Lung (tissue), 11 donors: ENCODE measurements at regions not wholly inside any gene's neighbourhood (a gene's known extent, or its start where the extent isn't known, plus 50 kb on each side); places are given as distances from the start of the nearest gene placed in this dataset.

ENCODE experiments used
- ATAC-seq: fragments of 200-7000 bp; cut with Tn5 transposase; one replicate; pipeline ENCODE4 v1.9.1; 2020; ENCODE audit warnings: moderate number of reproducible peaks; ENCODE audit not compliant: insufficient read depth, low FRiP score
- DNase-seq, 3 donors: peaks; one replicate each; pipeline ENCODE4 v3.0.0-alpha.2; 2013 to 2017
- H3K27ac ChIP-seq, 2 donors: one replicate each; pipeline ENCODE4 v1.5.1; 2013; ENCODE audit warnings: mild to moderate bottlenecking in 2 of 2, moderate library complexity in 2 of 2, control low read depth in 1 of 2, inconsistent platforms in 1 of 2, low read depth in 1 of 2, low read length in 1 of 2
- H3K27me3 ChIP-seq, 3 donors: one replicate each; pipeline ENCODE4 v1.5.1; 2013; ENCODE audit warnings: low read length in 2 of 3; ENCODE audit not compliant: control insufficient read depth in 3 of 3, insufficient read depth in 3 of 3
- H3K36me3 ChIP-seq, 4 donors: one replicate each; pipeline ENCODE4 v1.5.1; 2013; ENCODE audit warnings: low read length in 4 of 4, mild to moderate bottlenecking in 1 of 4, moderate library complexity in 1 of 4; ENCODE audit not compliant: control insufficient read depth in 4 of 4, insufficient read depth in 4 of 4
- H3K4me1 ChIP-seq, 5 donors: one replicate each; pipeline ENCODE4 v1.5.1; 2013; ENCODE audit warnings: low read length in 5 of 5, mild to moderate bottlenecking in 2 of 5, moderate library complexity in 1 of 5; ENCODE audit not compliant: control insufficient read depth in 5 of 5, insufficient read depth in 5 of 5
- H3K4me3 ChIP-seq: one replicate; pipeline ENCODE4 v1.5.1; 2013; ENCODE audit warnings: mild to moderate bottlenecking, control low read depth, moderate library complexity
- H3K9ac ChIP-seq, 2 donors: one replicate each; pipeline ENCODE4 v1.5.1; 2013; ENCODE audit warnings: low read length in 2 of 2, control low read depth in 1 of 2; ENCODE audit not compliant: insufficient read depth in 1 of 2
- H3K9me3 ChIP-seq, 4 donors: one replicate each; pipeline ENCODE4 v1.5.1; 2013; ENCODE audit warnings: low read length in 3 of 4, mild to moderate bottlenecking in 1 of 4, moderate library complexity in 1 of 4; ENCODE audit not compliant: control insufficient read depth in 4 of 4, insufficient read depth in 3 of 4
- WGBS, 2 donors: extraction: QIAGEN DNeasy Blood & Tissue Kit; methylation state at CpG; one replicate each; pipeline ENCODE4 v1.1.7; 2013; 5-methylcytosine and 5-hydroxymethylcytosine counted together
- TF ChIP-seq, protein P1 (sequence below): IDR thresholded peaks from 2 replicates; pipeline ENCODE4 v1.5.1; 2012; ENCODE audit warnings: mild to moderate bottlenecking; ENCODE audit errors: control extremely low read depth, extremely low read depth
- donor health status: control.
- donor health status: control.
- donor health status: Bipolar disorder and iron deficiency.
- donor health status: healthy.
- donor health status: DM: yes; HTN: yes; CAD: no.

GRCh38 chr11:15773476-15774387 lies 582.6 kb downstream of the SOX6 start:
- DNase-seq (peak in 2 of 3 donors; percentile 63 to 73), ATAC-seq (no peak)
- Histone ChIP-seq H3K27me3 (no peaks in the 10 kb centered on the region), H3K27ac (no peak overlapping the region), H3K4me3 (no peak overlapping the region), H3K36me3 (no peaks in the 10 kb centered on the region), H3K9me3 (no peaks in the 10 kb centered on the region), H3K4me1 (peaks cover 0 to 42% (median 28%) of the 10 kb centered on the region in 5 donors), H3K9ac (peak overlapping the region in 1 of 2 donors; percentile 54)
- TF ChIP-seq, protein P1, sequence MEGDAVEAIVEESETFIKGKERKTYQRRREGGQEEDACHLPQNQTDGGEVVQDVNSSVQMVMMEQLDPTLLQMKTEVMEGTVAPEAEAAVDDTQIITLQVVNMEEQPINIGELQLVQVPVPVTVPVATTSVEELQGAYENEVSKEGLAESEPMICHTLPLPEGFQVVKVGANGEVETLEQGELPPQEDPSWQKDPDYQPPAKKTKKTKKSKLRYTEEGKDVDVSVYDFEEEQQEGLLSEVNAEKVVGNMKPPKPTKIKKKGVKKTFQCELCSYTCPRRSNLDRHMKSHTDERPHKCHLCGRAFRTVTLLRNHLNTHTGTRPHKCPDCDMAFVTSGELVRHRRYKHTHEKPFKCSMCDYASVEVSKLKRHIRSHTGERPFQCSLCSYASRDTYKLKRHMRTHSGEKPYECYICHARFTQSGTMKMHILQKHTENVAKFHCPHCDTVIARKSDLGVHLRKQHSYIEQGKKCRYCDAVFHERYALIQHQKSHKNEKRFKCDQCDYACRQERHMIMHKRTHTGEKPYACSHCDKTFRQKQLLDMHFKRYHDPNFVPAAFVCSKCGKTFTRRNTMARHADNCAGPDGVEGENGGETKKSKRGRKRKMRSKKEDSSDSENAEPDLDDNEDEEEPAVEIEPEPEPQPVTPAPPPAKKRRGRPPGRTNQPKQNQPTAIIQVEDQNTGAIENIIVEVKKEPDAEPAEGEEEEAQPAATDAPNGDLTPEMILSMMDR, result no peak
- WGBS, 2 donors, result 77 to 79% methylated on average over 13 of the region's 13 CpGs

DNA sequence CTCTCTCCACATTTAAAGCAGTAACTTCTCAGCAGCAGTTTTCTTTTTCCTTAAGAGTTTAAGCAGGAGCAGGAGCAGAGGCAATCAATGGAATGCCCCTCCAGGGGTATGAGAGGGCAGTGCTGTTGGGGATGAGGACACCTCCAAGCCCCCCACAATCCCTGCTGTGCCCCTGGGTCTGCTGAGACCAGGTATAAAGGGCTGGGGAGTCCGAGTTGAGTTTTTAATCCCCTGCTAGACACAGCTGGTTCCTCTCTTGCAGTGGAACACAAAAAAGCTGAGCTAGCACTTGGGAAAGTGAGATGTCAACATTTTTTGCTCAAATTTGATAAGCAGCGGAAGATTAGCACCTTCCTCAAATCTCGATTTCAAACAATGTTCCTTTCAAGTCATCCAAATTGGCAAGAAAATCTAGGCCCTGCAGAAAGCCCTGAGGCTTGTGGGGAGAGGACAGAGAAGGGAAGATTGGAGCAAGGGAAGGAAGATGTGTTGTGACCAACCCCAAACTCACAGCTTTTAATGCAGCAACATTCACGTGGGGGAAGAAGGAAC lies 581.9 kb downstream of the SOX6 start:
- TF ChIP-seq, protein P1, result no peak
- peaks cover 0 to 42% (median 26%) of the 10 kb centered on the region in 5 donors for H3K4me1 ChIP-seq
- WGBS, 2 donors, result 50 to 54% methylated on average over 4 of the region's 4 CpGs
- no peak overlapping the region for H3K27ac ChIP-seq
- H3K9ac ChIP-seq, result peak overlapping the region in 1 of 2 donors; percentile 54
- no peaks in the 10 kb centered on the region for H3K27me3 ChIP-seq
- DNase-seq, result peak; percentile 37 to 93 (median 89)
- H3K36me3 ChIP-seq, result no peaks in the 10 kb centered on the region
- H3K9me3 ChIP-seq, result no peaks in the 10 kb centered on the region
- no peak for ATAC-seq
- H3K4me3 ChIP-seq, result no peak overlapping the region

GRCh38 chr11:15775015-15775541 lies 581.3 kb downstream of the SOX6 start:
- Histone ChIP-seq H3K27me3 (no peaks in the 10 kb centered on the region), H3K9me3 (no peaks in the 10 kb centered on the region), H3K4me1 (peaks cover 0 to 41% (median 21%) of the 10 kb centered on the region in 5 donors), H3K4me3 (no peak overlapping the region), H3K36me3 (no peaks in the 10 kb centered on the region), H3K27ac (no peak overlapping the region), H3K9ac (no peak overlapping the region)
- TF ChIP-seq, protein P1, result no peak
- peak; percentile 46 to 78 (median 74) for DNase-seq
- WGBS, 2 donors, result 68 to 83% methylated on average over 6 of the region's 6 CpGs
- no peak for ATAC-seq
